ENCODE measurements at regions not wholly inside any gene's neighbourhood (a gene's known extent, or its start where the extent isn't known, plus 50 kb on each side); places are given as distances from the start of the nearest gene placed in this dataset.
A peak's percentile ranks its signal among the peaks of the same experiment; 100 is the strongest.

DNA sequence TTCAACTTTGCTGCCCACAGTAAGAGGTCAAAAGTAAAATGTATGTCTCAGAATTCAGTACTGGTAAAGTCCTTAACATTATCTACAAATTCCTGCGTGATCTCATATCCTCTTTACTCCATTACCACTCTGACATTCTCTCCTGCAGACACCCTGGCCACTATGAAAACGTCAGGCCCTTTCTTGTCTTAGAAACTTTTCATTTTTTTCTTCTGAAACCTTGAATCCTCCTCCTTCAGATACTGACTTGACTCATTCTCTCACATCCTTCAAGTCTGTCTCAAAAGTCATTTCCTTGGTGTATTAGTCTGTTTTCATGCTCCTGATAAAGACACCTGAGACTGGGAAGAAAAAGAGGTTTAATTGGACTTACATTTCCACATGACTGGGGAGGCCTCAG lies 262.3 kb downstream of the POU4F1 start:
- DNase-seq (ENCODE audit: low read depth in 3 of 3, low spot score in 2 of 3) = no peak

DNA sequence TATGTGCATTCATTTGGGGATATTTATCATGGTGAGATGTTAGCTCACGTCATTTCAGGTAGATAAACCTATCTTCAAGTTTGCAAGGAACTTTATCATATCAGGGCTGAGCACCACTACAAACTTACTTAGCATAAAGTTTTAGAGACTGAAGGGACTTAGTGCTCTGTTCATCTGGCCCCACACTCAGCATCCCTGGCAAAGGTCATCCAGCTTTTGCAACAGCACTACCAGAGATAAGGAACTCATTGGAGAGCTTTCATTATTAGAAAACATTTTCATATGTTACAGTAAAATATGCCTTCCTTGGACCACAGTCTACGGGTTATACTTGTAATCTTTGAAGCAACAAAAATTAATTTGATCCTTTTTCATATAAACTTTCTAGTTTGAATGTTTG lies 263.4 kb downstream of the POU4F1 start:
- DNase-seq (ENCODE audit: low read depth in 3 of 3, low spot score in 2 of 3) = no peak

- DNase-seq (ENCODE audit: low read depth in 3 of 3, low spot score in 2 of 3) = no peak
These were observed 269.3 kb downstream of the POU4F1 start for GRCh38 chr13:78334059-78334458.

GRCh38 chr13:78326633-78327032 lies 276.7 kb downstream of the POU4F1 start:
- no peak for DNase-seq (ENCODE audit: low read depth in 3 of 3, low spot score in 2 of 3)

- no peak for DNase-seq (ENCODE audit: low read depth in 3 of 3, low spot score in 2 of 3)
These were observed 277.8 kb downstream of the POU4F1 start for GRCh38 chr13:78325585-78325984.

DNA sequence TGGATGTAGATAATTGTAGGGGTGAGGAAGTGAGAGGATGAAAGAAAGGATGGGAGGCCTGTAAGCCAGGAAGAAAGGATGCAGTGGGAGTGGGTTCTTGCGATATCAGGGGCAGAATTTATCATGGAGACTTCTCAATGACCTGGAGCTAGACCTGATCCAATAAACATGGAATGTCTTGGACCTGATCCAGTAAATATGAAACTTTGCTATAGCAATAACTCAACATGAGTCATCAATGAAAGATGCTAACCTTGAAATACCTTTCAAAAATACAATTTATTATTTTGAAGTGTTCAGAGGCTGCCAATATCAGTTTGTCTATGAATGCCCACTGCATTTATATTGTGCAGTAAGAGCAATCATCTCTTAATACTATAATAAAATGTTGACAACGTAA lies 279.5 kb downstream of the POU4F1 start:
- DNase-seq (ENCODE audit: low read depth in 3 of 3, low spot score in 2 of 3) = no peak

GRCh38 chr13:78323040-78323439 lies 280.3 kb downstream of the POU4F1 start:
- DNase-seq (ENCODE audit: low read depth in 3 of 3, low spot score in 2 of 3) = no peak

- DNase-seq (ENCODE audit: low read depth in 3 of 3, low spot score in 2 of 3) = no peak
These were observed 284.2 kb downstream of the POU4F1 start for GRCh38 chr13:78319101-78319627.

DNA sequence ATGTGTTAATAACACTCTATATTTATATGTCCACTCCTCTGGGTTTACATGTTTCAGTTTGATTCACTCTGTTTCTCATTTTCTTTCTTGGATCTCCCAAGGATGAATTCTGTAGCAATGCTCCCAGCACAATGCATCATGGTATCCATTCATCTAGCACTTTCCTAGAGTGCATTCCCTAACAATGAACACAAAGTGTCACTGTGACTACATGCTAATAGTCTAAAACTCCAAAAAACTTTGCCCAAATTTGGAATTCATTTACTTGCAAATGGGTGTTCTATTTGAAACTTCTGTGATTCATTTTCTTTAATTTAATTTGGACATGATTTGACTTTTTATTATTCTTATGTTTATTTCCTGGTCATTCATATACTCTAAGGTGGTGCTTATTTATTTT lies 286.3 kb downstream of the POU4F1 start:
- DNase-seq (ENCODE audit: low read depth in 3 of 3, low spot score in 2 of 3) = no peak

- no peak for DNase-seq (ENCODE audit: low read depth in 3 of 3, low spot score in 2 of 3)
These were observed 293.7 kb downstream of the POU4F1 start for GRCh38 chr13:78309497-78310180.

DNA sequence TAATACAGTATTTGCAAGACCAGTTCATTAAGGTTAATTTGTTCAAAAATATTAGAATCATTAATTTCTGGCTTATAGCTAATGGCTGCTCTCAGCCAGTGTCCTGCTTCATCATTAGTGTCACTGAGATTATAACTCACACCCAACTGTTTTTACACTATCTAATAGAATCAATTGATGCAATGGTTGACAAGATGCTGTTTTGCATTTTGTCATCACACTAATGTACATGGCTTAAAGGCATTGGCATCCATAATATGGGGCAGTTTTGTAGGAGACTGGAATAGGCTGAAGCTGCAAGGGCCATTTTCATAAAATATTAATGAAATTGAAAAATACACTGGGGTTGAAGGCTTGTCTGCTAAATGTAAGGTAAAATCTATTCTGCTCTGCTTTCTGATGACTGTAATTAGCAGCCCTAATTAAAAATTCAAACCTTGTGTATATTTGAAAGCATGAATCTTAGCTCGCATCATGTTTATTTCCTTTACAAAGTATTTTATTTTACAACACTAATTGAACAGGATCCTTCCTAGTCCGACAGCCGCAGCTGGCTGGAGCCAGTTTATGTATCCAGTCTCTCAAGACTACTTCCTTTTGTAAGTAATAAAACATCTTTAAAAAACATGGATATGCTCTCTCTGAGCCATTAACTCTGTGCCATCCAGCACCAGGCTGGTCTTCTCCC lies 296.7 kb downstream of the POU4F1 start:
- no peak for DNase-seq (ENCODE audit: low read depth in 3 of 3, low spot score in 2 of 3)

- no peak for DNase-seq (ENCODE audit: low read depth in 3 of 3, low spot score in 2 of 3)
These were observed 298.2 kb downstream of the POU4F1 start for GRCh38 chr13:78305171-78305570.

DNA sequence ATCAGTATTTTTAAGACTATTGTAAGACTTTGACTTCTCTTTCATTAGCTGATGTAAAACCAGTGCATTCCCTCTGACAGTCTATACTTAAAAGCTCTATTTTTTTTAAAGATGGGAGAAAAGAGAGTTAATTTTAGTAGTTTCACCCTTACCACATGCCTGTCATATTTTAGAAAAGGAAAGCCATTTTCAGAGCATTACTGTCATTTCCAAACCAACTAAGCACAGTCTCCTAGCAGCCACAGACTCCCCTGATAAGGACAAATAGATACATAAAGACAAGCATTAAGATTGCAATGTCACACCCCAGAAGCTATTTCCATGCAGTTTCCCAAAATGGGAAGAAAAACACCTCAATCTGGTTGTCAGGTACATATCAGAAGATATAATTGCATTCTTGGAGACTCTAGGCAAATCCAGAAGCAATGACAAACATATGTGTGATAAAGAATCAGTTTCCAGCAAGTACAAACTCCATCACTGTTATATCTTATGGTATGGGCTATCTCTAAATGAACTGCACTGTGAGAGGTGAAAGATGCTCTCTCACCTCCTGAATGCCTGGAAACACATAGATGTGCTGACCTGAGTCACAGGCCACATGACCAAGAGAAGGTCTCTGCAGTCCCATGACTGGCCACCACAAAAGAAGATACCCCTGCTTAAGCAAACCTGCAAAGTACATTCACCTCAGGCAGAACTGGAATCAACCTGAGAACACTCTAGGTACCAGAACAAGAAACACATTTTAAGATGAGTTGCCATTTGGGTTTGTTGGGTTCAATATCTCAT lies 303.3 kb downstream of the POU4F1 start:
- DNase-seq (ENCODE audit: low read depth in 3 of 3, low spot score in 2 of 3) = no peak

DNA sequence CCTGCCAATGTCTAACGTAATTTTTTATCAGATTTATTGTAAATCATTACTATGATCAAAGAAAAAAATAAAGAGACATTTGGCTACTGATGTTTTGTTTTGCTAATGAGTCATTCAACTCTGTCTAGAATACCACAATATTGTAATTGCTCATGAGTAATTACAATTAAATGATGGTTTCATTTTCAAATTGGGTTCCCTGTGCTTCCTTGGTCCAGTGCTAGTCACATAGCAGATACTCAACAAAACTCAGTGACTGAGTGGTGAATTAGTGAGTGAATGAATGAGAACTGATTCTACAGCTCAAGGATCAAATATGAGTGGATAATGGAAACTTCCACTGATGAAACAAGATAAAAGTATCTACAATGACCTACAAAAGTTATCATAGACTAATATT lies 304.7 kb downstream of the POU4F1 start:
- no peak for DNase-seq (ENCODE audit: low read depth in 3 of 3, low spot score in 2 of 3)

DNA sequence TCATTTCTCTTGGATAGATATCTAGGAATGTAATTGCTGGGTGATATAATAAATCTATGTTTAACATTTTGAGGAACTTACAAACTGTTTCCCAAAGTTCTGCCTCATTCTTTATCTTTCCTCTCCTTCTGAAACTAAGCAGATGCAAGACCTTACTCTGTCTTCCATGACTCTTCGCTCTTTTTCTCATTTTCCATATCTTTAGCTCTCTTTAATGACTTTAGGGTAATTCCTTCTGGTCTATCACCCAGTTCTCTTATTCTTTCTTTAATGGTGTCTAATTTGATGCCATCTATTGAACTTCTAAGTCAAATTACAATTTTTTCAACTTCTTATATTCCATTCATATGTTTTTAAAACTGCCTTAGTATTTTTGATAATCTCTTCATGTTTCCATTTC lies 316.6 kb downstream of the POU4F1 start:
- no peak for DNase-seq (ENCODE audit: low read depth in 3 of 3, low spot score in 2 of 3)

DNA sequence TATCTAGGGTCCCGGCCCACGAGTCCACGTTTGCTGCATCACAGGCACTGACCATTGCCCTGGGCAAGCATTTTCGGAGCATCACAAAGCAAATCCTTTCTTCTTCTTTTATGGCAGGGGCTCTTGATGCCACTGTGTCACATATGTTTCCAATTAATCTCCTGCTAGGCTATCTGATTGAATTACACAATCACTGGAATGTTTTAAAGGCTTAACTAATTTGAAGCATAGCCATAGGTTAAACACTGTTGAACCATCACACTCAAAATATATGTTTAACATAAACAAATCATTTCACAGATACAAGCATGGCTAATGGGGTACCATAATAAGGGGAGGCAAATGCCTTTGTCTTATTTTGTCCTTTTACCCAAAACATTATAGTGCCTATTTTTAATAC lies 338.3 kb downstream of the POU4F1 start:
- no peak for DNase-seq (ENCODE audit: low read depth in 3 of 3, low spot score in 2 of 3)

GRCh38 chr13:78258304-78258703 lies 339.7 kb upstream of the EDNRB start:
- no peak for DNase-seq (ENCODE audit: low read depth in 3 of 3, low spot score in 2 of 3)

- no peak for DNase-seq (ENCODE audit: low read depth in 3 of 3, low spot score in 2 of 3)
These were observed 337.9 kb upstream of the EDNRB start for GRCh38 chr13:78256484-78256883.

DNA sequence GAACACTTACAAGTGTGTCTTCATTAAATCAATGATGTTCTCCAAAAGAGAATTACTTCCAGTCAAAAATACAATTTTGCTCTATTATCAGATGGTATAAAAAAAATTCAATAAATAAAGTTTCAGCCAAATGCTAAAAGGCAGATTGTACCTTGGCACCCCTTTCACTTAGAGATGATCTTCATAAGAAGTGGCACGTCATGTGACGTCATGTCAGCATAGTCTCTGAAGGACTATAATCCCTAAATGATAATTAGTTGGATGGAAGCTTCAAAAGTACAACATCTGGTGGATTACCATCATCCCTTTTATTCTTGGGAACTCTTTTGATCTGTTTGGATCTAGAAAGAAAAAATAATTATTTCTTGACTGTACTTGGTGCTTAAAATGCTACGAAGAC lies 335.5 kb upstream of the EDNRB start:
- DNase-seq (ENCODE audit: low read depth in 3 of 3, low spot score in 2 of 3) = no peak

DNA sequence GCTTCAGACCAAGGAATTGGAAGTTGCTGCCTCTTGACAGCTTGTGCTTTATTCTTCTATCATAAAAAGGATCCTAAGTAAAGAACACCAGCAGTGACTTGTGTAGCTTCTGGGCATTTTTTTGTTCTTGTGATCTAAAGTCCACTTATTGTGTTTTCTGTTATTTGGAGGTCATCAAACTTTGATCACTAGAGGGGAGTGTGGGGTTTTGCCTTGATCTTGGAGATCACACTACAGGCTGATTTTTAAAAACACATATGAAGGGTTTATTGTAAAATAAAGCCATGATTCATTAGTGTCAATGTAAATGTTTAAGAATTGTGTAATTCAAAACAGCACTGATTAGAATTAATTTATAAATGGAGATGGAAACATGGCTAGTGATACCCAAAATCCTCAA lies 328.7 kb upstream of the EDNRB start:
- no peak for DNase-seq (ENCODE audit: low read depth in 3 of 3, low spot score in 2 of 3)

- DNase-seq (ENCODE audit: low read depth in 3 of 3, low spot score in 2 of 3) = peak in 1 of 3 donors; percentile 16
These were observed 322.8 kb upstream of the EDNRB start for GRCh38 chr13:78241278-78241919.

Data from right renal cortex interstitium (tissue), 3 donors.